ENCODE measurements at regions not wholly inside any gene's neighbourhood (a gene's known extent, or its start where the extent isn't known, plus 50 kb on each side); places are given as distances from the start of the nearest gene placed in this dataset.
"Not testable (repeated sequence)": the region's sequence is repeated elsewhere in the genome, so short reads cannot be mapped to it uniquely, and the experiment has no call there.

DNA sequence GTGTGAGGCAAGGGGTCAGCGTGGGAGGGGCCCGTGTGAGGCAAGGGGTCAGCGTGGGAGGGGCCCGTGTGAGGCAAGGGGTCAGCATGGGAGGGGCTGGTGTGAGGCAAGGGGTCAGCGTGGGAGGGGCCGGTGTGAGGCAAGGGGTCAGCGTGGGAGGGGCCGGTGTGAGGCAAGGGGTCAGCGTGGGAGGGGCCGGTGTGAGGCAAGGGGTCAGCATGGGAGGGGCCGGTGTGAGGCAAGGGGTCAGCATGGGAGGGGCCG is 119.2 kb downstream of the SEPTIN14 start:
- H3K4me1 ChIP-seq (ENCODE audit: control insufficient read depth in 2 of 3, insufficient read depth in 2 of 3, low read depth in 1 of 3, low read length in 3 of 3); FAIRE-seq; DNase-seq; H3K36me3 ChIP-seq (ENCODE audit: control insufficient read depth in 2 of 3, insufficient read depth in 3 of 3, low read length in 3 of 3); H3K27ac ChIP-seq (ENCODE audit: low read depth in 2 of 2, low read length in 2 of 2); intact Hi-C loops (cut with DNase I); H3K4me3 ChIP-seq (ENCODE audit: low read length in 3 of 3); H3K9me3 ChIP-seq (ENCODE audit: control insufficient read depth in 2 of 3, insufficient read depth in 1 of 3, low read length in 3 of 3); H3K27me3 ChIP-seq (ENCODE audit: control insufficient read depth, insufficient read depth, low read length); H3K9ac ChIP-seq (ENCODE audit: low read length in 3 of 3): not testable (repeated sequence)

DNA sequence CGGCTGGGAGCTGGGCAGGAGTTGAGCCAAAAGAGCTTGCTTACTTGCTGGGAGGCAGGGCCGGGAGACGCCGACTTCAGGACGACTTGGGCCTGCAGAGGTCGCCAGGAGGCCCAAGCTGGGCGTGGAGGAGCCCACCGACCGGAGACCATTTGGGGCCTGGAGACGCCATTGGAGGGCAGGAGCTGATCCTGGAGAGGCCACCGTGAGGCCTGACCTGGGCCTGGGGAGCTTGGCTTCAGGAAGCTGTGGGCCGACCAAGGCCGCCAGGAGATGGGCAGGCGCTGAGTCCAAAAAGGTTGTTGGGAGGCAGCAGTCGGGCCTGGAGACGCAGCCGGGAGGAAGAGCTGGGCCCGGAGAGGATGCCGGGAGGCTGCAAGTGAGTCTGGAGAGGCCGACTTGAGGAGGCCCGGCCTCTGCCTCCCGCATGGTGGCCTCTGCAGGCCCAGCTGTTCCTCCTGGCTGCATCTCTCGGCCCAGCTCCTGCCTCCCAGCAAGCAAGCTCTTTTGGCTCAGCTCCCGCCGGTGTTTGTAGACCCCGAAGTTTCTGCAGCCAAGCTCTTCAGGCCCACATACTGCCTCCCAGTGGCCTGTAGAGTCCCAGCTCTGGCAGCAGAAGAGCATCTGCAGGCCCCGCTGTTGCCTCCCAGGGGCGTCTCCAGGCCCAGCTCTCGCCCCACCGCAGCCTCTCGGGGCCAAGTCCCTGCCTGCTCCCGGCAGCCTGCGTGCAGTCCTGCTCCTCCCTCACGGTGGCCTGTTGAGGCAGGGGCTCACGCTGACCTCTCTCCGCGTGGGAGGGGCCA is 119.7 kb downstream of the SEPTIN14 start:
- intact Hi-C loops (cut with DNase I); H3K36me3 ChIP-seq (ENCODE audit: control insufficient read depth in 2 of 3, insufficient read depth in 3 of 3, low read length in 3 of 3); FAIRE-seq; H3K4me1 ChIP-seq (ENCODE audit: control insufficient read depth in 2 of 3, insufficient read depth in 2 of 3, low read depth in 1 of 3, low read length in 3 of 3); DNase-seq; H3K9ac ChIP-seq (ENCODE audit: low read length in 3 of 3); H3K4me3 ChIP-seq (ENCODE audit: low read length in 3 of 3); H3K9me3 ChIP-seq (ENCODE audit: control insufficient read depth in 2 of 3, insufficient read depth in 1 of 3, low read length in 3 of 3); H3K27me3 ChIP-seq (ENCODE audit: control insufficient read depth, insufficient read depth, low read length); H3K27ac ChIP-seq (ENCODE audit: low read depth in 2 of 2, low read length in 2 of 2): not testable (repeated sequence)

DNA sequence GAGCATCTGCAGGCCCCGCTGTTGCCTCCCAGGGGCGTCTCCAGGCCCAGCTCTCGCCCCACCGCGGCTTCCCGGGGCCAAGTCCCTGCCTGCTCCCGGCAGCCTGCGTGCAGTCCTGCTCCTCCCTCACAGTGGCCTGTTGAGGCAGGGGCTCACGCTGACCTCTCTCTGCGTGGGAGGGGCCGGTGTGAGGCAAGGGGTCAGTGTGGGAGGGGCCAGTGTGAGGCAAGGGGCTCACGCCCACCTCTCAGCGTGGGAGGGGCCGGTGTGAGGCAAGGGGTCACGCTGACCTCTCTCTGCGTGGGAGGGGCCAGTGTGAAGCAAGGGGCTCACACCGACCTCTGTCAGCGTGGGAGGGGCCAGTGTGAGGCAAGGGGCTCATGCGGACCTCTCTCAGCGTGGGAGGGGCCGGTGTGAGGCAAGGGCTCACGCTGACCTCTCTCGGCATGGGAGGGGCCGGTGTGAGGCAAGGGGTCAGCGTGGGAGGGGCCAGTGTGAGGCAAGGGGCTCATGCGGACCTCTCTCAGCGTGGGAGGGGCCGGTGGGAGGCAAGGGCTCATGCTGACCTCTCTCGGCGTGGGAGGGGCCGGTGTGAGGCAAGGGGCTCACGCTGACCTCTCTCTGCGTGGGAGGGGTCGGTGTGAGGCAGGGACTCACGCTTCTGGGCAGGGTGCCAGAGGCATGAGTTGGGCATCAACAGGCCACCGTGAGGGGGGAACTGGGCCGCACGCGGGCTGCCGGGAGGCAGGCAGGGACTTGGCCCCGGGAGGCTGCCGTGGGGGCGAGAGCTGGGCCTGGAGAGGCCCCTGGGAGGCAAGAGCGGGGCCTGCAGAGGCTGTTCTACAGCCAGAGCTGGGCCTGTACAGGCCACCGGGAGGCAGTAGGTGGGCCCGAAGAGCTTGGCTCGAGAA is 120.6 kb downstream of the SEPTIN14 start:
- H3K9ac ChIP-seq (ENCODE audit: low read length in 3 of 3); H3K36me3 ChIP-seq (ENCODE audit: control insufficient read depth in 2 of 3, insufficient read depth in 3 of 3, low read length in 3 of 3); H3K9me3 ChIP-seq (ENCODE audit: control insufficient read depth in 2 of 3, insufficient read depth in 1 of 3, low read length in 3 of 3); H3K4me3 ChIP-seq (ENCODE audit: low read length in 3 of 3); DNase-seq; FAIRE-seq; H3K4me1 ChIP-seq (ENCODE audit: control insufficient read depth in 2 of 3, insufficient read depth in 2 of 3, low read depth in 1 of 3, low read length in 3 of 3); intact Hi-C loops (cut with DNase I); H3K27me3 ChIP-seq (ENCODE audit: control insufficient read depth, insufficient read depth, low read length); H3K27ac ChIP-seq (ENCODE audit: low read depth in 2 of 2, low read length in 2 of 2): not testable (repeated sequence)

DNA sequence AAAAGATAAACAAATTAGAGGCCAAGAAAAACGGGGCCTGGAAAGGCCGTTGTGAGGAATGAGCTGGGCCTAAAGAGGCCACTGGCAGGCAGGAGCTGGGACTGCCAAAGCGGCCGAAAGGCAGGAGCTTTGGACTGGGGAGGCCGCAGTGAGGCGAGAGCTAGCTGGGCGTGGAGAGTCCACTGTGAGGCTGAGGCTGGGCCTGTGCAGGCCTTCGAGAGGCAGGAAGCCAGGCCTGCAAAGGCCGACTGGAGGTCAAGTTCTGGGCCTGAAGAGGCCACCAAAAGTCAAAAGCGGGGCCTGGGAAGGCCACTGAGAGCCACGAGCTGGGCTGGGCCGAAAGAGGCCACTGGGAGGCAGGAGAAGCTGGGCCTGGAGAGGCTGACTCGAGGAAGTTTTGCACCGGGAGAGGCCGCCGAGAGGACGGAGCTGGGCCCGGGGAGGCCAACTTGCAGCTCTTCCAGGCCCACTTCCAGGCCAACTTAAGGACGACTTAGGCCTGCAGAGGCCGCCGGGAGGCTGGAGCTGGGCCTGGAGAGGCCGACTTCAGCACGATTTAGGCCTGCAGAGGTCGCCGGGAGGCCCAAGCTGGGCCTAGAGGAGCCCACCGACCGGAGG is 121.8 kb downstream of the SEPTIN14 start:
- DNase-seq; H3K9me3 ChIP-seq (ENCODE audit: control insufficient read depth in 2 of 3, insufficient read depth in 1 of 3, low read length in 3 of 3); FAIRE-seq; H3K36me3 ChIP-seq (ENCODE audit: control insufficient read depth in 2 of 3, insufficient read depth in 3 of 3, low read length in 3 of 3); H3K27ac ChIP-seq (ENCODE audit: low read depth in 2 of 2, low read length in 2 of 2); H3K4me1 ChIP-seq (ENCODE audit: control insufficient read depth in 2 of 3, insufficient read depth in 2 of 3, low read depth in 1 of 3, low read length in 3 of 3); H3K9ac ChIP-seq (ENCODE audit: low read length in 3 of 3); H3K4me3 ChIP-seq (ENCODE audit: low read length in 3 of 3); H3K27me3 ChIP-seq (ENCODE audit: control insufficient read depth, insufficient read depth, low read length); intact Hi-C loops (cut with DNase I): not testable (repeated sequence)

- H3K27me3 ChIP-seq (ENCODE audit: control insufficient read depth, insufficient read depth, low read length); intact Hi-C loops (cut with DNase I): not testable (repeated sequence)
These were observed 122.5 kb downstream of the SEPTIN14 start for GRCh38 chr7:55740053-55740452.

GRCh38 chr7:55736641-55737221 is 125.8 kb downstream of the SEPTIN14 start:
- H3K36me3 ChIP-seq (ENCODE audit: control insufficient read depth in 2 of 3, insufficient read depth in 3 of 3, low read length in 3 of 3); FAIRE-seq; intact Hi-C loops (cut with DNase I); H3K4me3 ChIP-seq (ENCODE audit: low read length in 3 of 3); H3K9ac ChIP-seq (ENCODE audit: low read length in 3 of 3); H3K9me3 ChIP-seq (ENCODE audit: control insufficient read depth in 2 of 3, insufficient read depth in 1 of 3, low read length in 3 of 3); H3K27ac ChIP-seq (ENCODE audit: low read depth in 2 of 2, low read length in 2 of 2); H3K27me3 ChIP-seq (ENCODE audit: control insufficient read depth, insufficient read depth, low read length); H3K4me1 ChIP-seq (ENCODE audit: control insufficient read depth in 2 of 3, insufficient read depth in 2 of 3, low read depth in 1 of 3, low read length in 3 of 3): not testable (repeated sequence)
- DNase-seq = peak in 1 of 5 donors; percentile 9

More at GRCh38 chr7:55740053-55740452, 122.5 kb downstream of the SEPTIN14 start:
- not testable (repeated sequence) for DNase-seq; H3K9ac ChIP-seq (ENCODE audit: low read length in 3 of 3); H3K27ac ChIP-seq (ENCODE audit: low read depth in 2 of 2, low read length in 2 of 2); H3K9me3 ChIP-seq (ENCODE audit: control insufficient read depth in 2 of 3, insufficient read depth in 1 of 3, low read length in 3 of 3); H3K4me3 ChIP-seq (ENCODE audit: low read length in 3 of 3); H3K4me1 ChIP-seq (ENCODE audit: control insufficient read depth in 2 of 3, insufficient read depth in 2 of 3, low read depth in 1 of 3, low read length in 3 of 3); FAIRE-seq; H3K36me3 ChIP-seq (ENCODE audit: control insufficient read depth in 2 of 3, insufficient read depth in 3 of 3, low read length in 3 of 3)

Measured in kidney (tissue), 10 donors.